ENCODE measurements at regions not wholly inside any gene's neighbourhood (a gene's known extent, or its start where the extent isn't known, plus 50 kb on each side); places are given as distances from the start of the nearest gene placed in this dataset.

- no TSS peak for BruUV-seq (replicated peaks)
- no peak overlapping the region for H3K9ac ChIP-seq (ENCODE audit: insufficient read depth, low read depth, low read length)
- no peaks in the 10 kb centered on the region for H3K79me2 ChIP-seq (ENCODE audit: insufficient read depth, low read length)
- intact Hi-C loops (cut with micrococcal nuclease; ENCODE audit: unreplicated experiment) (no loop called here), in situ Hi-C loops (cut with HindIII; ENCODE audit: extremely low pct_ligation_motif_present, low pct_unique_long_range_greater_than_20kb) (no loop called here)
- H3K4me3 ChIP-seq (replicated peaks in 1 of 3; ENCODE audit: insufficient read depth in 1 of 3, low read depth in 2 of 3, low read length in 3 of 3): no peak overlapping the region
- H3K4me1 ChIP-seq (ENCODE audit: insufficient read depth, low read length): no peaks in the 10 kb centered on the region
- ATAC-seq (no peak), FAIRE-seq (no peak), DNase-seq (ENCODE audit: low spot score) (no peak)
- no peak for TF ChIP-seq ZNF10 (CRISPR knock-in tag; IDR thresholded peaks at IDR 0.05; ENCODE audit: borderline replicate concordance, low read depth)
- no peak for TF ChIP-seq FOXK2 (IDR thresholded peaks at IDR 0.05)
- no peak for TF ChIP-seq ZNF580 (CRISPR knock-in tag; IDR thresholded peaks at IDR 0.05; ENCODE audit: borderline replicate concordance, low read depth)
- TF ChIP-seq LCORL (IDR thresholded peaks at IDR 0.05): no peak
- no peak for TF ChIP-seq LCORL (CRISPR knock-in tag; IDR thresholded peaks at IDR 0.05)
- ChIA-PET CTCF (ENCODE audit: low intra/inter-chr PET ratio, low total read pairs) (no interaction called here), POLR2A (no interaction called here)
- H3K4me2 ChIP-seq (ENCODE audit: low read depth, low read length): no peak overlapping the region
- H2AFZ ChIP-seq (ENCODE audit: low read length): no peak overlapping the region
- H4K20me1 ChIP-seq (ENCODE audit: insufficient read depth, low read length): no peaks in the 10 kb centered on the region
- H3K27me3 ChIP-seq (ENCODE audit: control insufficient read depth in 1 of 2, insufficient read depth in 2 of 2, low read length in 2 of 2): no peaks in the 10 kb centered on the region
- no peaks in the 10 kb centered on the region for H3K36me3 ChIP-seq (replicated peaks in 1 of 2; ENCODE audit: control insufficient read depth in 1 of 2, insufficient read depth in 2 of 2, low read length in 2 of 2)
- WGBS (ENCODE audit: low lambda C conversion rate): under 1% methylated on average over 4 of the region's 4 CpGs
- H3K9me3 ChIP-seq (ENCODE audit: low read length): peaks cover 13% of the 10 kb centered on the region; the same call in 1 of the 2 replicates
- H3K27ac ChIP-seq (ENCODE audit: extremely low read length, insufficient read depth, low read length): no peak overlapping the region
These were observed 92.2 kb upstream of the CDH11 start for GRCh38 chr16:65213866-65214595.

GRCh38 chr16:65212791-65213190 is 90.9 kb upstream of the CDH11 start:
- CTCF ChIA-PET (ENCODE audit: low intra/inter-chr PET ratio, low total read pairs): no interaction called here
- DNase-seq (ENCODE audit: low spot score): no peak
- Histone ChIP-seq H3K4me2 (ENCODE audit: low read depth, low read length) (no peak overlapping the region), H3K9ac (ENCODE audit: insufficient read depth, low read depth, low read length) (no peak overlapping the region), H3K27me3 (ENCODE audit: control insufficient read depth in 1 of 2, insufficient read depth in 2 of 2, low read length in 2 of 2) (no peaks in the 10 kb centered on the region), H3K9me3 (ENCODE audit: low read length) (0 out of 2 replicates have a peak, but pooled peaks cover 12% of the 10 kb centered on the region), H3K79me2 (ENCODE audit: insufficient read depth, low read length) (no peaks in the 10 kb centered on the region), H3K4me1 (ENCODE audit: insufficient read depth, low read length) (no peaks in the 10 kb centered on the region), H2AFZ (ENCODE audit: low read length) (no peak overlapping the region), H3K4me3 (replicated peaks in 1 of 3; ENCODE audit: insufficient read depth in 1 of 3, low read depth in 2 of 3, low read length in 3 of 3) (no peak overlapping the region), H3K27ac (ENCODE audit: extremely low read length, insufficient read depth, low read length) (no peak overlapping the region), H4K20me1 (ENCODE audit: insufficient read depth, low read length) (no peaks in the 10 kb centered on the region), H3K36me3 (replicated peaks in 1 of 2; ENCODE audit: control insufficient read depth in 1 of 2, insufficient read depth in 2 of 2, low read length in 2 of 2) (no peaks in the 10 kb centered on the region)
- no peak for ATAC-seq
- 28% methylated on average over 5 of the region's 5 CpGs for WGBS (ENCODE audit: low lambda C conversion rate)
- POLR2A ChIA-PET: no interaction called here
- FAIRE-seq: no peak
- no peak for TF ChIP-seq MYC (CRISPR knock-in tag; IDR thresholded peaks at IDR 0.05; ENCODE audit: borderline replicate concordance)
- no peak for TF ChIP-seq EED (CRISPR knock-in tag; IDR thresholded peaks at IDR 0.05)
- TF ChIP-seq POGZ (CRISPR knock-in tag; IDR thresholded peaks at IDR 0.05): no peak
- TF ChIP-seq ZSCAN31 (CRISPR knock-in tag; IDR thresholded peaks at IDR 0.05; ENCODE audit: low read depth): no peak
- TF ChIP-seq CC2D1A (CRISPR knock-in tag; IDR thresholded peaks at IDR 0.05): no peak
- TF ChIP-seq GABPA (IDR thresholded peaks at IDR 0.05; ENCODE audit: low read depth, low read length): no peak
- no peak for TF ChIP-seq GABPA (CRISPR knock-in tag; IDR thresholded peaks at IDR 0.05; ENCODE audit: low read depth)
- no peak for TF ChIP-seq KDM2A (CRISPR knock-in tag; IDR thresholded peaks at IDR 0.05; ENCODE audit: borderline replicate concordance, low read depth)
- no peak for TF ChIP-seq ZNF704 (CRISPR knock-in tag; IDR thresholded peaks at IDR 0.05; ENCODE audit: borderline replicate concordance)
- TF ChIP-seq SUZ12 (IDR thresholded peaks at IDR 0.05; ENCODE audit: low read depth, low read length): no peak
- TF ChIP-seq ZNF484 (CRISPR knock-in tag; IDR thresholded peaks at IDR 0.05; ENCODE audit: borderline replicate concordance, low read depth): no peak
- intact Hi-C loops (cut with micrococcal nuclease; ENCODE audit: unreplicated experiment): no loop called here
- no TSS peak for BruUV-seq (replicated peaks)
- in situ Hi-C loops (cut with HindIII; ENCODE audit: extremely low pct_ligation_motif_present, low pct_unique_long_range_greater_than_20kb): no loop called here
